ENCODE measurements at regions not wholly inside any gene's neighbourhood (a gene's known extent, or its start where the extent isn't known, plus 50 kb on each side); places are given as distances from the start of the nearest gene placed in this dataset.
A peak's percentile ranks its signal among the peaks of the same experiment; 100 is the strongest.

- Histone ChIP-seq H3K4me1 (ENCODE audit: control insufficient read depth, extremely low read depth, insufficient read depth, low read length) (no peaks in the 10 kb centered on the region), H3K9ac (replicated peaks; ENCODE audit: extremely low read depth, insufficient read depth, low read length) (no peak overlapping the region), H3K27ac (ENCODE audit: insufficient read depth, low read depth, low read length) (no peak overlapping the region), H3K27me3 (ENCODE audit: control insufficient read depth in 2 of 2, insufficient read depth in 2 of 2, low read length in 2 of 2) (no peaks in the 10 kb centered on the region), H3K9me3 (replicated peaks; ENCODE audit: control insufficient read depth, insufficient read depth, low read length) (no peaks in the 10 kb centered on the region), H3K4me3 (replicated peaks in 1 of 3; ENCODE audit: insufficient read depth in 1 of 3, low read depth in 1 of 3, low read length in 3 of 3) (no peak overlapping the region), H3K36me3 (ENCODE audit: control insufficient read depth in 2 of 2, extremely low read depth in 1 of 2, insufficient read depth in 2 of 2, low read length in 2 of 2) (no peaks in the 10 kb centered on the region), H4K20me1 (replicated peaks; ENCODE audit: control insufficient read depth, extremely low read depth, insufficient read depth, low read length) (no peaks in the 10 kb centered on the region), H3K4me2 (ENCODE audit: insufficient read depth, low read length) (no peak overlapping the region), H3K79me2 (ENCODE audit: control insufficient read depth, insufficient read depth, low read length) (no peaks in the 10 kb centered on the region), H3K9me1 (replicated peaks; ENCODE audit: control insufficient read depth, extremely low read depth, insufficient read depth, low read length) (no peaks in the 10 kb centered on the region), H2AFZ (ENCODE audit: low read depth, low read length) (no peak overlapping the region)
- dilution Hi-C loops (cut with MboI; ENCODE audit: extremely low pct_ligation_motif_present, low sequenced_read_pairs) = no loop called here
- intact Hi-C loops (cut with micrococcal nuclease) = no loop called here
- CTCF ChIA-PET = no interaction called here
- TF ChIP-seq CTCF (IDR thresholded peaks at IDR 0.05; ENCODE audit: extremely low read depth in 1 of 2, insufficient read depth in 1 of 2, low read depth in 1 of 2, low read length in 2 of 2) = no peak
- no TSS peak for BruUV-seq (replicated peaks)
- DNase-seq (ENCODE audit: low read depth, low spot score) (no peak), FAIRE-seq (no peak)
- POLR2A ChIA-PET = no interaction called here
Observed at GRCh38 chr6:112665114-112665513, 318.0 kb downstream of the RFPL4B start.

GRCh38 chr6:112665815-112666214 is 318.7 kb downstream of the RFPL4B start:
- BruUV-seq (replicated peaks) = no TSS peak
- dilution Hi-C loops (cut with MboI; ENCODE audit: extremely low pct_ligation_motif_present, low sequenced_read_pairs) = no loop called here
- Histone ChIP-seq H3K9me1 (replicated peaks; ENCODE audit: control insufficient read depth, extremely low read depth, insufficient read depth, low read length) (no peaks in the 10 kb centered on the region), H4K20me1 (replicated peaks; ENCODE audit: control insufficient read depth, extremely low read depth, insufficient read depth, low read length) (no peaks in the 10 kb centered on the region), H3K27me3 (ENCODE audit: control insufficient read depth in 2 of 2, insufficient read depth in 2 of 2, low read length in 2 of 2) (no peaks in the 10 kb centered on the region), H3K9ac (replicated peaks; ENCODE audit: extremely low read depth, insufficient read depth, low read length) (no peak overlapping the region), H3K4me1 (ENCODE audit: control insufficient read depth, extremely low read depth, insufficient read depth, low read length) (no peaks in the 10 kb centered on the region), H3K4me2 (ENCODE audit: insufficient read depth, low read length) (no peak overlapping the region), H3K79me2 (ENCODE audit: control insufficient read depth, insufficient read depth, low read length) (no peaks in the 10 kb centered on the region), H2AFZ (ENCODE audit: low read depth, low read length) (no peak overlapping the region), H3K27ac (ENCODE audit: insufficient read depth, low read depth, low read length) (no peak overlapping the region), H3K36me3 (ENCODE audit: control insufficient read depth in 2 of 2, extremely low read depth in 1 of 2, insufficient read depth in 2 of 2, low read length in 2 of 2) (no peaks in the 10 kb centered on the region), H3K4me3 (replicated peaks in 1 of 3; ENCODE audit: insufficient read depth in 1 of 3, low read depth in 1 of 3, low read length in 3 of 3) (no peak overlapping the region), H3K9me3 (replicated peaks; ENCODE audit: control insufficient read depth, insufficient read depth, low read length) (no peaks in the 10 kb centered on the region)
- no peak for TF ChIP-seq GATA2 (IDR thresholded peaks at IDR 0.05; ENCODE audit: insufficient read depth, insufficient read length, low read depth, low read length)
- TF ChIP-seq FOS (IDR thresholded peaks at IDR 0.05; ENCODE audit: borderline replicate concordance, insufficient read depth, low read length) = peak; percentile 63
- no peak for TF ChIP-seq CTCF (IDR thresholded peaks at IDR 0.05; ENCODE audit: extremely low read depth in 1 of 2, insufficient read depth in 1 of 2, low read depth in 1 of 2, low read length in 2 of 2)
- intact Hi-C loops (cut with micrococcal nuclease) = no loop called here
- DNase-seq (ENCODE audit: low read depth, low spot score) (peak; percentile 56), FAIRE-seq (peak; percentile 37)
- CTCF ChIA-PET = interaction anchor here (1.0 to 1.3 kb wide), 2 partner anchors 9 to 16 kb away, joined by 3 to 4 read pairs; no protein-coding TSS in a partner anchor
- POLR2A ChIA-PET = no interaction called here

All from endothelial cell of umbilical vein (primary cell).